ENCODE measurements at regions not wholly inside any gene's neighbourhood (a gene's known extent, or its start where the extent isn't known, plus 50 kb on each side); places are given as distances from the start of the nearest gene placed in this dataset.

DNA sequence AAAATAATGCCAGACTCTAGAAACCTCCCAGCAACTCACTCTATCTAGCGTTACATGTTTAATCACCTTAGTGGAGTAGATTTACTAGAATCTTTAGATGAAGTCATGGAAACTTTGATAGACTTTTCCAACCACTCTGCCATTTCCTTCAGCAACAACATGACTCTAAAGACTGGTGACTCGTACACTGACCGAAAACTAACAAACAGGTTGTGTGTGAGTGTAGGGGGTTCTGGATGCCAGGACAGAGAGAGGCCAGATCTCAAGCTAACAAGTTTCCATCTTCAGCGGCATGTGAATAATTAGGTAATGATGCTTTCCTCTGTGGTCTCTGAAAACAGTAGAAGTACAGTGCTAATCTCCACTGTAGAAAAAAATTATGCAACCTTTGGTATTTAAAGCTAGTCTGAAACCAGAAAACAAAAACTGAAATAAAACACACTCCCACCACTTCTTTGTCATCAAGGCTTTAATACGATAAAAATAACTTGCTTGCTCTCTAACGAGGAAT lies 286.4 kb downstream of the PRDM5 start:
- no peak overlapping the region for H3K27ac ChIP-seq (ENCODE audit: low read depth)
- WGBS, result 92% methylated on average over 6 of the region's 6 CpGs
- no peaks in the 10 kb centered on the region for H3K4me1 ChIP-seq (ENCODE audit: insufficient read depth)
- H3K36me3 ChIP-seq (ENCODE audit: insufficient read depth), result no peaks in the 10 kb centered on the region
- no peak for DNase-seq (ENCODE audit: extremely low spot score)
- H3K4me3 ChIP-seq (ENCODE audit: low read depth, low read length), result no peak overlapping the region

DNA sequence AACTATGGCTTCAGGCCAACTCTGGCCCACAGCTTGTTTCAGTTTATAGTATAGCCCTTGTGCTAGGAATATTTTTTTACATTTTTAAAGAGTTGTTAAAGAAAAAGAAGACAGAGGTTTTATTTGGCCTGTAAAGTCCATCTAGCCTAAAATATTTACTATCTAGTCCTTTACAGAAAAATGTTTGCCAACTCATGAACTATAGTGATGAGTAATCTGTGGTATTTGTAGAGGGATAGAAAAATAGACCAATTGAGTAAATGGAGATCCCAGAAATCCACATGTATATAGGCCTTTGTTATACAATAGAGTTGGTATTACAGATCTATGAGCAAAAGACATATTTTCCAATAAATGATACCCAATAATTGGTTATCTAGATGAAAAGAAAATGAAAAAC lies 288.7 kb downstream of the PRDM5 start:
- Histone ChIP-seq H3K4me1 (ENCODE audit: insufficient read depth) (no peaks in the 10 kb centered on the region), H3K36me3 (ENCODE audit: insufficient read depth) (no peaks in the 10 kb centered on the region), H3K27ac (ENCODE audit: low read depth) (no peak overlapping the region), H3K4me3 (ENCODE audit: low read depth, low read length) (no peak overlapping the region)
- no peak for DNase-seq (ENCODE audit: extremely low spot score)

DNA sequence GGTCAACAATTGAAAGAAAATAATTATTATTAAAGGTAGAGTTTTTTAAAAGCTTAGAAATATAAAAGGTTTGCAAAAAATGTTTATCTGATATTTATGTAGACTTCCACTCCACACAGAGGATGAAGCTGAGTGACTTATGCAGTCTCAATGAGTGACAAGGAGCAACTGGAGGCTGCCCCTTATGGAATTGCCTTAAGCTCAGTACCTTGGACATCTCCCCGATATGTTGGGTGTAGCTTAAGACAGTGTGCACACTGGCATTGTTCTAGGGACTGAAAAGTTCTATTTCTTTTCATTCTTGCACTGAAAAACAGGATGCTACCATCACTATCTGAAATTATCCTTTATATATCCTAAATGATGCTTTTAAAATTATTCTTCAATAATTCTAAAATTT lies 292.1 kb downstream of the PRDM5 start:
- no peak for DNase-seq (ENCODE audit: extremely low spot score)
- Histone ChIP-seq H3K4me3 (ENCODE audit: low read depth, low read length) (no peak overlapping the region), H3K4me1 (ENCODE audit: insufficient read depth) (no peaks in the 10 kb centered on the region), H3K36me3 (ENCODE audit: insufficient read depth) (no peaks in the 10 kb centered on the region), H3K27ac (ENCODE audit: low read depth) (no peak overlapping the region)
- WGBS, result 75% methylated on average over 1 of the region's 1 CpG

DNA sequence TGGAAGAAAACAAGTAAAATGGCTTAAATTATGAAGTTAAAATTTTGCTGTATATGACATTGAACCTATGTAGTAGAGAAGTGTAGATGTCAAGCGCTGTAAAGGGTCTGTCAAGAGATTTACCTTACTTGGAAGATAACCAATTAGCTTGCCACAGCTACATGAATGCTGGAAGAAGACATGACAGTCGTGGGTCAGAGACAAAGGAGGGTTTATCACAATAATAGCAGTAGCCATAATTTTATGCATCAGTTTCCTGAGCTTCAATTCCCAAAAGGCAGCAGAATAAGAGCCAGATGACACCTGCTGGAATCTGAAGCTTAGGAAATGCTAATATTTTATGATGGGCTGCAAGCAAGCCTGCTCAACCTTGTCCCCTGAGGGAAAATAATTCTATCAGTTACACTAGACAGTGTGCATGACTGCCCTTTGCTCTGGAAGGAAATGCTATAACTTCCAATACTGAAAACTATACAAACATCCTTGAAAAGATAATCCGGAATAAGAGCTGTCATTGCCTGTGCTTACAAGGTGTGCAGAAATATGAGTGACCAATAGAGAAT lies 292.9 kb downstream of the PRDM5 start:
- H3K4me3 ChIP-seq (ENCODE audit: low read depth, low read length), result no peak overlapping the region
- no peaks in the 10 kb centered on the region for H3K4me1 ChIP-seq (ENCODE audit: insufficient read depth)
- no peak for DNase-seq (ENCODE audit: extremely low spot score)
- H3K27ac ChIP-seq (ENCODE audit: low read depth), result no peak overlapping the region
- 73% methylated on average over 3 of the region's 3 CpGs for WGBS
- H3K36me3 ChIP-seq (ENCODE audit: insufficient read depth), result no peaks in the 10 kb centered on the region

DNA sequence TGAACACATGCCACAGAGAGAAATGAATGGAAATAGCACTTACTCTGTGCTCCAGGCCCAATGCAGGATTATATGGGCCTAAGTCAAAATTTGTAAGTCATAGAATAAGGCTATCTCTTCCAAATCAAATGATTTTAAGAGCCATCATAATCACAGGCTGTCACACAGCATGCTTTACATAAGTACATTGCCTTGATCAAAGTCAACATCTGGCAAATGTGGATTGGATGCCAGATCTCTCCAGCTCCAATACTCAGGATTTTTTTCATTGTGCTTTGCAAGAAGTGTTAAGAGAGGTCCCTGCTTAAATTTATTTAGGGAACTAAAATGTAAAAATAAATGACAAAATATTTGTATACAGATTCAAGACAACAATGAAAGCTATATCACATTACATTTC lies 299.9 kb downstream of the PRDM5 start:
- Histone ChIP-seq H3K4me3 (ENCODE audit: low read depth, low read length) (no peak overlapping the region), H3K27ac (ENCODE audit: low read depth) (no peak overlapping the region), H3K36me3 (ENCODE audit: insufficient read depth) (no peaks in the 10 kb centered on the region), H3K4me1 (ENCODE audit: insufficient read depth) (no peaks in the 10 kb centered on the region)
- no peak for DNase-seq (ENCODE audit: extremely low spot score)

DNA sequence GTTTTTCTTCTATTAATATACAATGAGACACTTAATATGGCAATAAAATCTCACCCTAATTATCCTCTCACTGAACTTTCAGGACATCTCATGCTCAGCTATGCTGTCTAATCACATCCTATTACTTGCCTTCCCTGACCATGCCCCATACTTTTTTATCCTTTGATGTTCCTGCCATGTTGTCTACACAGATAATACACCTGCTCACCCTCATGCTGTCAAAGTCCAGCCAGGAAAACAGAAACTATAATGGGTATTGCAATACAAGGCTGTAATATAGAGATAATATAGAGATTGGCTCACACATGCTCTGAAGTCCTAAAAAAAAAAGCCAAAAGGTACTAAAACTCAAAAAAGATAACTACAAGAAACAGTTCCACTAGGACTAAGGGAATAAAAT lies 305.4 kb downstream of the PRDM5 start:
- no peak overlapping the region for H3K27ac ChIP-seq (ENCODE audit: low read depth)
- no peaks in the 10 kb centered on the region for H3K4me1 ChIP-seq (ENCODE audit: insufficient read depth)
- DNase-seq (ENCODE audit: extremely low spot score), result no peak
- no peak overlapping the region for H3K4me3 ChIP-seq (ENCODE audit: low read depth, low read length)
- H3K36me3 ChIP-seq (ENCODE audit: insufficient read depth), result no peaks in the 10 kb centered on the region

DNA sequence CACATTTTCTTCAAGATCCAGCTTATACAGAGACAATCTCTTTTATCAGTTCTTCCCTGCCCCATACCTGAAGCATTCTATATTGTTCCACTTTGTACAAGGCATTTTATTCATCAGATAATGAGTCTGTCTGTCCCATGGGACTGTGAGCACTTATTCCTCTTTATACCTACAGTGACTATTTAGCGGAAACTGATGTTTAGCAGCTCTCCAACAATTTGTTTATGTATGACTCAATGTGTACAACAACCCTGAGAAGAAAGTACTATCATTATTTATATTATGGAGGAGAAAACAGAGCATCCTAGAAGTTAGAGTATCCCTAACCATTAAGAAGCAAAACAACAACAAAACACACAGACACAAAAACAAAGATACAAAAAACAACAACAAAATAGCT lies 306.5 kb downstream of the PRDM5 start:
- H3K4me3 ChIP-seq (ENCODE audit: low read depth, low read length), result no peak overlapping the region
- no peak for DNase-seq (ENCODE audit: extremely low spot score)
- H3K4me1 ChIP-seq (ENCODE audit: insufficient read depth), result no peaks in the 10 kb centered on the region
- H3K27ac ChIP-seq (ENCODE audit: low read depth), result peak overlapping the region; percentile 10
- 68% methylated on average over 1 of the region's 1 CpG for WGBS
- H3K36me3 ChIP-seq (ENCODE audit: insufficient read depth), result no peaks in the 10 kb centered on the region

DNA sequence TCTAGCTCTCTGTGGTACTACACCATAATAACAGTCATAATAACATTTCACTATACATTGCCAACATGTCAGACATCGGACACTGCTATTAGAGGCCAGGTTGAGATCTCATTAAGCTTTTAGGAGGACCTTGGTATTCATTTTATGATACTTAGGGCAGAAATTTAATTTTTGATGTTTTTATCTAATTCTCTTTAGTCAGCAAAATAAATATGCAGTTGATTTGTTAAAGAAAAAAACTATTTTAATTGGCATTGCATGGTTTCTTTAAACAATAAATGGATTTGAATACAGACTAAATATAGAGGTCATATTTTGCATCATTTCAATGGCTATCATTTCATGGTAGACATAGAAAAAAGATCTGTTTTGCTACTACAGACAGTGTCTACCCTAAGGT lies 308.7 kb downstream of the PRDM5 start:
- Histone ChIP-seq H3K4me1 (ENCODE audit: insufficient read depth) (no peaks in the 10 kb centered on the region), H3K36me3 (ENCODE audit: insufficient read depth) (no peaks in the 10 kb centered on the region), H3K27ac (ENCODE audit: low read depth) (no peak overlapping the region), H3K4me3 (ENCODE audit: low read depth, low read length) (no peak overlapping the region)
- 98% methylated on average over 1 of the region's 1 CpG for WGBS
- DNase-seq (ENCODE audit: extremely low spot score), result no peak

DNA sequence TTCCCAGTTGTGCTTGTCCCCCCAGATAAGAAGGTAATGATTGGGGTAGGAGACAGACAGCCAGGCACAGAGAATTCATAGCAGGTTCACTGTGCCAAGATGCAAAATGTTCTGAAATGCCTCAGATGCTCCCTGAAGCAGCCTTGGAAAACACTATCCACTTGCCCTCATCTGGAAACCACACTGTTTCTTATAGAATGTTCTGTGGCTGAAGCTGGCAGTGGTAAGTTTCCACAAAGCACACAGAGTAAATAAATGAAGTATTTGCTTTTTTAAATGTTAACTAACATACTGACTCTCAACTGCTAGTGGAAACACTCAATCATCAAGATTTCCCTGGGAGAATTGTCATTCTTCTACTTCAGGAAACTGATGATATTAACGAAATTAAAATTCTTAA lies 311.4 kb downstream of the PRDM5 start:
- 87% methylated on average over 1 of the region's 1 CpG for WGBS
- H3K36me3 ChIP-seq (ENCODE audit: insufficient read depth), result no peaks in the 10 kb centered on the region
- no peak for DNase-seq (ENCODE audit: extremely low spot score)
- no peak overlapping the region for H3K4me3 ChIP-seq (ENCODE audit: low read depth, low read length)
- no peaks in the 10 kb centered on the region for H3K4me1 ChIP-seq (ENCODE audit: insufficient read depth)
- H3K27ac ChIP-seq (ENCODE audit: low read depth), result no peak overlapping the region

DNA sequence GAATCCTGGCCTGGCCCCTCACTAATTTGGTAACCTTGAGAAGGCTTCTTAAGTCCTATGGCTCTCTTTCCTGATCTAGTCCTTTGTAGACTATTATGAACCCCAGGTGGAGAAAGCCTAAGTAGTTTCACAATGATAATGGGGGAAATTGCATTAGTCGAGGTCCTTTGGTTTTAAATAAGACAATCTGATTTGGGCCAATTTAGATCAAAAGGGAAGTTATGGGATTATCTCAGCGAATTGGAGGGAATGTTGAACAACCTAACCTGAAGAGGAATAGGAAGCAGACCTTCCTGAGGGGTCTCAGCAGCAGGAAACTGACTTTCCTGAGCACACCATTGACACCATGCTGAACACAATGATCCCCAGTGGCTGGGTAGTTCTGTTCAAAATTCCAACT lies 331.5 kb downstream of the PRDM5 start:
- DNase-seq (ENCODE audit: extremely low spot score), result no peak
- Histone ChIP-seq H3K4me3 (ENCODE audit: low read depth, low read length) (no peak overlapping the region), H3K27ac (ENCODE audit: low read depth) (no peak overlapping the region), H3K4me1 (ENCODE audit: insufficient read depth) (no peaks in the 10 kb centered on the region), H3K36me3 (ENCODE audit: insufficient read depth) (no peaks in the 10 kb centered on the region)
- WGBS, result 77% methylated on average over 2 of the region's 2 CpGs

DNA sequence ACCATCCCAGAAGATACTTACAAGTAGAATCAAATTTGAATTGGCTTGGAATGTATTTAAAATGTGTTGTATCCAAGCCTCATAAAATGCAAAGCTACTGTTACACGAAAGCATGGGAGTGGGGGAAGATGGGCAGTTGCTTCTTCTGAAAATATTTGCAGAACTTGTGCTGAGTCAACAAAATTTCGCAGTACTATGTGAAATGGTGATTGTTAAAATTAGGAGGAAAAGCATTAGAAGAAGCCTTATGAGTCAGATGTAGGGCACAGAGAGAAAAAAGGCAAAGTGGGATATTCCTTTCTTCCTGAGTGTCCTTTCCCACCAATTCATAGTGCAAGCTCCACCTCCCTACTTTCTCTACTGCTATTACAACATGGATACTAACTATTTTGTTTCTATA lies 332.7 kb downstream of the PRDM5 start:
- WGBS, result 55% methylated on average over 2 of the region's 2 CpGs
- H3K4me1 ChIP-seq (ENCODE audit: insufficient read depth), result no peaks in the 10 kb centered on the region

DNA sequence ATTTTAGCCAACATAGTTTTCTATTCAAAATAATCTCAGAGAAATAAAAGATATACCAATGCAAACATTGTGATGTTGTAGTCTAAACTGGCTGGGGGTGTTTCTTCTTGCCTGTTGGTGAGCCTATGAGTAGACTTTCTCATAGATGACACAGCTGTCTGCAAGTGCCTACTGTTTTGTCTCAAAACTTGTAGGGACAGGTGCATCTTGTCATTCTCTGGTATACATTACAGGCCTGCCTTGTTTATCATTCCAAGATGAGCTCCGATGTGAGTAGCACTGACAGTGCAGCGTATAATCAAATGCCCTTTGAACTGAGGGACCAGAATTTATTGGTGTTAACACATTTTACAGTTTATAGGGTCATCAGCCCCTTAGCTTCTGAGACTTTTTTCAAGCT lies 353.8 kb downstream of the PRDM5 start:
- DNase-seq (ENCODE audit: extremely low spot score), result no peak
- H3K4me1 ChIP-seq (ENCODE audit: insufficient read depth), result no peaks in the 10 kb centered on the region
- no peaks in the 10 kb centered on the region for H3K36me3 ChIP-seq (ENCODE audit: insufficient read depth)
- WGBS, result 32% methylated on average over 2 of the region's 2 CpGs
- no peak overlapping the region for H3K4me3 ChIP-seq (ENCODE audit: low read depth, low read length)
- H3K27ac ChIP-seq (ENCODE audit: low read depth), result no peak overlapping the region

More for the DNA sequence above, 332.7 kb downstream of the PRDM5 start:
- DNase-seq (ENCODE audit: extremely low spot score), result no peak
- Histone ChIP-seq H3K27ac (ENCODE audit: low read depth) (no peak overlapping the region), H3K4me3 (ENCODE audit: low read depth, low read length) (no peak overlapping the region), H3K36me3 (ENCODE audit: insufficient read depth) (no peaks in the 10 kb centered on the region)

DNA sequence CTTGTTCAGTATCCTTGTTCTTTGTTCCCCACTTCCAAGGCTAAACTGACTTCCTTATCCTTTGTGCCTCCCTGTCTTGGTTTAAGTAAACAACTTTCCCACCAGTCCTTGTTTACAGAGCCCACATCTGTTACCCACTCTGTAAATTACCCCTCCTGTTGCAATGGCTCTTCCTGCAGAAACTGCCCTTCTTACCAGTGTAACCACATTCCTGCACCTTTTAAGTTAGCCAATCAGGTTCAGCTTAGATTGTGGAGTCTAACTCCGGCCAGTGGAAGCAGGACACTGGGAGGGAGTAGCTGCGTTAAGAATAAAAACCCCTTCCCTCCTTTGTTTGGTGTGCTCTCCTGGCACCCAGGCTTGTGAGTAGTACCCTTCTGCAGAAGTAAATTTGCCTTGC lies 360.9 kb downstream of the PRDM5 start:
- 84% methylated on average over 2 of the region's 2 CpGs for WGBS

DNA sequence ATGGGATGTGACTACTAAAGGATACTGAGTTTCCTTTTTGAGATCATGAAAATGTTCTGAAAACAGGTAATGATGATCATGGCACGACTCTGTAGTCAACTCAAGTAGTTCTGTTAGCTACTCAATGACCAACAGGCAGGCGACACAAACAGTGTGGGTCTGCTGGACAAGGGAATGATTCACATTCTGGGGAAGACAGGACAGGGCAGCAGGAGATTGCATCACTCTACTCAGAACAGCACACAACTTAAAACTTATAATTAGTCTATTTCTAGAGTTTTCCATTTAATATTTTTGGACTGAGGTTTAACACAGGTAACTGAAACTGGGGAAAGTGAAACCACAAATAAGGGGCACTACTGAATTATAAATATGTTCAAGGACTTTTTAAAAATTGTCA lies 365.2 kb downstream of the PRDM5 start:
- DNase-seq (ENCODE audit: extremely low spot score), result no peak
- H3K36me3 ChIP-seq (ENCODE audit: insufficient read depth), result no peaks in the 10 kb centered on the region
- no peak overlapping the region for H3K4me3 ChIP-seq (ENCODE audit: low read depth, low read length)
- no peaks in the 10 kb centered on the region for H3K4me1 ChIP-seq (ENCODE audit: insufficient read depth)
- 90% methylated on average over 2 of the region's 2 CpGs for WGBS
- H3K27ac ChIP-seq (ENCODE audit: low read depth), result no peak overlapping the region

More for the DNA sequence above, 360.9 kb downstream of the PRDM5 start:
- no peak overlapping the region for H3K27ac ChIP-seq (ENCODE audit: low read depth)
- no peak for DNase-seq (ENCODE audit: extremely low spot score)
- H3K36me3 ChIP-seq (ENCODE audit: insufficient read depth), result no peaks in the 10 kb centered on the region
- no peak overlapping the region for H3K4me3 ChIP-seq (ENCODE audit: low read depth, low read length)
- H3K4me1 ChIP-seq (ENCODE audit: insufficient read depth), result no peaks in the 10 kb centered on the region

DNA sequence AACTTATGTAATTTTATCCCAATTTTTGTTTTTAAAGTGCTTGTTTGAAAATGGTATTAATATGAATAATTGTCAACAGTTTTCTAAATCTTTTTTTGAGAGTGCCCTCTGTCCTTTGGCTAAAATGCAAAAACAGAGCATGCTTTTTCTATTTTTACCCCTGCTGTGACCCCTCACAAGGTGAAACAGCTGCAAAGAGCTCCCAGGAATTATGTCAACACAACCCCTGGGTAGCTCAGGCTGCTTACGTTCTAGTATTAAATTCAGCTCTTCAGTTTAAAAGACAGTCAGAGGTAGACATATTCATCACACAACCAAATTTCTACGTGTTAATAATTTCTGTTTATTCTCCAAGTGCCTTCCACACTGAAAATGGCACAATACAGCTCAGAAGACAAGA lies 367.5 kb downstream of the PRDM5 start:
- Histone ChIP-seq H3K4me3 (ENCODE audit: low read depth, low read length) (no peak overlapping the region), H3K4me1 (ENCODE audit: insufficient read depth) (no peaks in the 10 kb centered on the region), H3K36me3 (ENCODE audit: insufficient read depth) (no peaks in the 10 kb centered on the region), H3K27ac (ENCODE audit: low read depth) (no peak overlapping the region)
- 49% methylated on average over 2 of the region's 2 CpGs for WGBS
- no peak for DNase-seq (ENCODE audit: extremely low spot score)
